Skin epidermis (tissue), 12 donors: ENCODE measurements at regions not wholly inside any gene's neighbourhood (a gene's known extent, or its start where the extent isn't known, plus 50 kb on each side); places are given as distances from the start of the nearest gene placed in this dataset.

Experiments
- H3K27ac ChIP-seq, 21 experiments: fragments of 200-600 bp; sonication (generic) in 11 of 21; one replicate each; pipeline ENCODE4 v1.5.0; 2020; ENCODE audit warnings: mild to moderate bottlenecking in 3 of 21, inconsistent platforms in 2 of 21, moderate library complexity in 2 of 21
- H3K4me3 ChIP-seq, 7 experiments: fragments of 200-600 bp; sonication (generic) in 2 of 7; one replicate each; pipeline ENCODE4 v1.5.0; 2020; ENCODE audit warnings: inconsistent platforms in 2 of 7, mild to moderate bottlenecking in 2 of 7, moderate library complexity in 1 of 7

- H3K4me3 ChIP-seq = no peak overlapping the region
- no peak overlapping the region for H3K27ac ChIP-seq
Observed at GRCh38 chr4:33150525-33150910, 2430.3 kb downstream of the PCDH7 start.

- no peak overlapping the region for H3K4me3 ChIP-seq
- no peak overlapping the region for H3K27ac ChIP-seq
Observed at GRCh38 chr4:33160126-33160525, 2440.0 kb downstream of the PCDH7 start.

GRCh38 chr4:33161202-33161601, 2441.0 kb downstream of the PCDH7 start:
- no peak overlapping the region for H3K27ac ChIP-seq
- no peak overlapping the region for H3K4me3 ChIP-seq

- no peak overlapping the region for H3K4me3 ChIP-seq
- H3K27ac ChIP-seq = no peak overlapping the region
Observed at GRCh38 chr4:33162122-33162521, 2442.0 kb downstream of the PCDH7 start.

GRCh38 chr4:33171873-33172525, 2451.8 kb downstream of the PCDH7 start:
- no peak overlapping the region for H3K4me3 ChIP-seq
- no peak overlapping the region for H3K27ac ChIP-seq

GRCh38 chr4:33176566-33176965, 2456.4 kb downstream of the PCDH7 start:
- H3K4me3 ChIP-seq = no peak overlapping the region
- no peak overlapping the region for H3K27ac ChIP-seq

GRCh38 chr4:33184657-33185290, 2464.6 kb downstream of the PCDH7 start:
- no peak overlapping the region for H3K27ac ChIP-seq

GRCh38 chr4:33187035-33187434, 2466.9 kb downstream of the PCDH7 start:
- Histone ChIP-seq H3K27ac (no peak overlapping the region), H3K4me3 (no peak overlapping the region)

More at GRCh38 chr4:33184657-33185290, 2464.6 kb downstream of the PCDH7 start:
- no peak overlapping the region for H3K4me3 ChIP-seq

- H3K27ac ChIP-seq = no peak overlapping the region
Observed at GRCh38 chr4:33188733-33189132, 2468.6 kb downstream of the PCDH7 start.

GRCh38 chr4:33189169-33189568, 2469.0 kb downstream of the PCDH7 start:
- H3K4me3 ChIP-seq = no peak overlapping the region

More at GRCh38 chr4:33188733-33189132, 2468.6 kb downstream of the PCDH7 start:
- no peak overlapping the region for H3K4me3 ChIP-seq

GRCh38 chr4:33193109-33193508, 2472.9 kb downstream of the PCDH7 start:
- Histone ChIP-seq H3K4me3 (no peak overlapping the region), H3K27ac (no peak overlapping the region)

More at GRCh38 chr4:33189169-33189568, 2469.0 kb downstream of the PCDH7 start:
- no peak overlapping the region for H3K27ac ChIP-seq

- Histone ChIP-seq H3K4me3 (no peak overlapping the region), H3K27ac (no peak overlapping the region)
Observed at GRCh38 chr4:33200377-33200776, 2480.2 kb downstream of the PCDH7 start.

GRCh38 chr4:33218238-33218637, 2498.1 kb downstream of the PCDH7 start:
- Histone ChIP-seq H3K27ac (no peak overlapping the region), H3K4me3 (no peak overlapping the region)

- no peak overlapping the region for H3K4me3 ChIP-seq
- no peak overlapping the region for H3K27ac ChIP-seq
Observed at GRCh38 chr4:33226133-33226532, 2506.0 kb downstream of the PCDH7 start.

GRCh38 chr4:33226783-33227182, 2506.6 kb downstream of the PCDH7 start:
- no peak overlapping the region for H3K27ac ChIP-seq
- H3K4me3 ChIP-seq = no peak overlapping the region

GRCh38 chr4:33255094-33255493, 2534.9 kb downstream of the PCDH7 start:
- Histone ChIP-seq H3K4me3 (no peak overlapping the region), H3K27ac (no peak overlapping the region)

- Histone ChIP-seq H3K4me3 (no peak overlapping the region), H3K27ac (no peak overlapping the region)
Observed at GRCh38 chr4:33255507-33255906, 2535.3 kb downstream of the PCDH7 start.

- H3K4me3 ChIP-seq = no peak overlapping the region
- no peak overlapping the region for H3K27ac ChIP-seq
Observed at GRCh38 chr4:33262824-33263223, 2542.7 kb downstream of the PCDH7 start.

- H3K27ac ChIP-seq = no peak overlapping the region
- H3K4me3 ChIP-seq = no peak overlapping the region
Observed at GRCh38 chr4:33268776-33269175, 2548.6 kb downstream of the PCDH7 start.

- no peak overlapping the region for H3K4me3 ChIP-seq
- no peak overlapping the region for H3K27ac ChIP-seq
Observed at GRCh38 chr4:33270403-33270802, 2550.2 kb downstream of the PCDH7 start.

GRCh38 chr4:33272722-33273121, 2552.6 kb downstream of the PCDH7 start:
- no peak overlapping the region for H3K4me3 ChIP-seq
- H3K27ac ChIP-seq = no peak overlapping the region

GRCh38 chr4:33283818-33284217, 2563.6 kb downstream of the PCDH7 start:
- H3K27ac ChIP-seq = no peak overlapping the region
- no peak overlapping the region for H3K4me3 ChIP-seq
